ENCODE measurements at regions not wholly inside any gene's neighbourhood (a gene's known extent, or its start where the extent isn't known, plus 50 kb on each side); places are given as distances from the start of the nearest gene placed in this dataset.
"Not testable (repeated sequence)": the region's sequence is repeated elsewhere in the genome, so short reads cannot be mapped to it uniquely, and the experiment has no call there.

- ChIA-PET POLR2A (no interaction called here), CTCF (no interaction called here), RAD21 (ENCODE audit: unreplicated experiment) (interaction anchor here (1.2 kb wide), 1 partner anchor 284 kb away, joined by 3 read pairs; no protein-coding TSS in a partner anchor), SMC1A (ENCODE audit: uncharacterized antibody, unreplicated experiment) (no interaction called here)
- DNase-seq (ENCODE audit: low read depth, low spot score) (no peak), FAIRE-seq (no peak), ATAC-seq (no peak)
- Histone ChIP-seq H3K4me1 (ENCODE audit: control insufficient read depth, insufficient read depth, low read length) (no peaks in the 10 kb centered on the region), H3K36me3 (ENCODE audit: control insufficient read depth in 2 of 2, insufficient read depth in 2 of 2, low read length in 1 of 2) (no peaks in the 10 kb centered on the region), H3K9me3 (replicated peaks; ENCODE audit: control insufficient read depth, insufficient read depth, low read length) (no peaks in the 10 kb centered on the region), H2AFZ (ENCODE audit: control insufficient read depth, low read depth, low read length) (no peak overlapping the region), H3K9ac (ENCODE audit: control insufficient read depth, insufficient read depth, low read length) (no peak overlapping the region), H4K20me1 (ENCODE audit: control insufficient read depth, insufficient read depth) (no peaks in the 10 kb centered on the region), H3K27me3 (replicated peaks in 1 of 2; ENCODE audit: control insufficient read depth in 2 of 2, insufficient read depth in 2 of 2, low read length in 1 of 2) (no peaks in the 10 kb centered on the region), H3K4me3 (no peak overlapping the region), H3K79me2 (ENCODE audit: control insufficient read depth, insufficient read depth, low read length) (no peaks in the 10 kb centered on the region), H3K4me2 (ENCODE audit: control insufficient read depth, insufficient read depth) (no peak overlapping the region), H3K27ac (ENCODE audit: control insufficient read depth, insufficient read depth) (no peak overlapping the region)
- TF ChIP-seq GABPA (IDR thresholded peaks at IDR 0.05; ENCODE audit: low read depth) = no peak
- no peak for TF ChIP-seq POLR2A (IDR thresholded peaks at IDR 0.05; ENCODE audit: low read depth, low read length)
- TF ChIP-seq TCF12 (IDR thresholded peaks at IDR 0.05; ENCODE audit: low read depth, low read length) = no peak
- TF ChIP-seq POU2F2 (IDR thresholded peaks at IDR 0.05; ENCODE audit: borderline replicate concordance, low read depth, low read length) = no peak
- TF ChIP-seq MXI1 (IDR thresholded peaks at IDR 0.05; ENCODE audit: low read depth, low read length) = no peak
- TF ChIP-seq ZBTB33 (IDR thresholded peaks at IDR 0.05) = no peak
- TF ChIP-seq NRF1 (conservative IDR thresholded peaks at IDR 0.05; ENCODE audit: low read depth, low read length) = no peak
- no peak for TF ChIP-seq CBX5 (IDR thresholded peaks at IDR 0.05; ENCODE audit: low read depth)
- TF ChIP-seq MLLT1 (IDR thresholded peaks at IDR 0.05) = no peak
- no peak for TF ChIP-seq KAT2A (conservative IDR thresholded peaks at IDR 0.05; ENCODE audit: control insufficient read depth, low read depth, low read length)
- intact Hi-C loops (cut with micrococcal nuclease; ENCODE audit: unreplicated experiment) = no loop called here
- BruUV-seq (replicated peaks) = no TSS peak
- WGBS (ENCODE audit: insufficient coverage, insufficient replicate concordance, low lambda C conversion rate, missing lambda C conversion rate) = 0% methylated on average over 2 of the region's 2 CpGs
- in situ Hi-C loops (cut with MboI) = no loop called here
These were observed 56.1 kb downstream of the FEZF1 start for GRCh38 chr7:122248472-122248871.

- H3K27me3 ChIP-seq (replicated peaks in 1 of 2; ENCODE audit: control insufficient read depth in 2 of 2, insufficient read depth in 2 of 2, low read length in 1 of 2); intact Hi-C loops (cut with micrococcal nuclease; ENCODE audit: unreplicated experiment); H3K4me3 ChIP-seq; CTCF ChIA-PET; BruUV-seq (replicated peaks); H3K27ac ChIP-seq (ENCODE audit: control insufficient read depth, insufficient read depth); H3K36me3 ChIP-seq (ENCODE audit: control insufficient read depth in 2 of 2, insufficient read depth in 2 of 2, low read length in 1 of 2); DNase-seq (ENCODE audit: low read depth, low spot score); in situ Hi-C loops (cut with MboI); RAD21 ChIA-PET (ENCODE audit: unreplicated experiment); H3K9me3 ChIP-seq (replicated peaks; ENCODE audit: control insufficient read depth, insufficient read depth, low read length); H2AFZ ChIP-seq (ENCODE audit: control insufficient read depth, low read depth, low read length); H3K79me2 ChIP-seq (ENCODE audit: control insufficient read depth, insufficient read depth, low read length); POLR2A ChIA-PET; FAIRE-seq; H3K4me2 ChIP-seq (ENCODE audit: control insufficient read depth, insufficient read depth); H4K20me1 ChIP-seq (ENCODE audit: control insufficient read depth, insufficient read depth); SMC1A ChIA-PET (ENCODE audit: uncharacterized antibody, unreplicated experiment); ATAC-seq; H3K9ac ChIP-seq (ENCODE audit: control insufficient read depth, insufficient read depth, low read length); H3K4me1 ChIP-seq (ENCODE audit: control insufficient read depth, insufficient read depth, low read length): not testable (repeated sequence)
- WGBS (ENCODE audit: insufficient coverage, insufficient replicate concordance, low lambda C conversion rate, missing lambda C conversion rate) = 62% methylated on average over 14 of the region's 14 CpGs
These were observed 65.8 kb downstream of the FEZF1 start for GRCh38 chr7:122238729-122239128.

All from GM12878 (cell line).